Esophagus (tissue), 2 donors: ENCODE measurements at regions not wholly inside any gene's neighbourhood (a gene's known extent, or its start where the extent isn't known, plus 50 kb on each side); places are given as distances from the start of the nearest gene placed in this dataset.

Experiments used
- H3K27ac ChIP-seq, 2 donors: one replicate each; pipeline ENCODE4 v1.5.1; 2013; ENCODE audit warnings: low read depth in 2 of 2, mild to moderate bottlenecking in 2 of 2, inconsistent platforms in 1 of 2, low read length in 1 of 2, moderate library complexity in 1 of 2
- H3K27me3 ChIP-seq, 2 donors: one replicate each; pipeline ENCODE4 v1.6.1; 2013; ENCODE audit warnings: low read length in 2 of 2, control low read depth in 1 of 2, mild to moderate bottlenecking in 1 of 2; ENCODE audit not compliant: insufficient read depth in 2 of 2, control insufficient read depth in 1 of 2
- H3K36me3 ChIP-seq, 2 donors: one replicate each; pipeline ENCODE4 v1.6.1; 2013; ENCODE audit warnings: low read length in 1 of 2; ENCODE audit not compliant: control insufficient read depth in 2 of 2, insufficient read depth in 2 of 2
- H3K4me1 ChIP-seq, 2 donors: one replicate each; pipeline ENCODE4 v1.6.1; 2013; ENCODE audit warnings: low read length in 1 of 2; ENCODE audit not compliant: control insufficient read depth in 2 of 2, insufficient read depth in 2 of 2
- H3K4me3 ChIP-seq, 2 donors: one replicate each; pipeline ENCODE4 v1.5.1; 2013; ENCODE audit warnings: low read length in 2 of 2, mild to moderate bottlenecking in 2 of 2, low read depth in 1 of 2, moderate library complexity in 1 of 2
- H3K9me3 ChIP-seq, 2 donors: one replicate each; pipeline ENCODE4 v1.6.1; 2013; ENCODE audit warnings: mild to moderate bottlenecking in 2 of 2, low read depth in 1 of 2, low read length in 1 of 2, moderate library complexity in 1 of 2; ENCODE audit not compliant: control insufficient read depth in 2 of 2, insufficient read depth in 1 of 2
- WGBS, 2 donors: extraction: QIAGEN DNeasy Blood & Tissue Kit; methylation state at CpG; one replicate each; pipeline ENCODE4 v1.1.7; 2013; 5-methylcytosine and 5-hydroxymethylcytosine counted together
- donor health status: healthy with polysubstance abuse.
- donor health status: Bipolar disorder and iron deficiency.

- no peak overlapping the region for H3K27ac ChIP-seq
- 78 to 84% methylated on average over 4 of the region's 4 CpGs for WGBS, 2 donors
- no peaks in the 10 kb centered on the region for H3K9me3 ChIP-seq
- no peak overlapping the region for H3K4me3 ChIP-seq
- no peaks in the 10 kb centered on the region for H3K36me3 ChIP-seq
- H3K4me1 ChIP-seq, result no peaks in the 10 kb centered on the region
- H3K27me3 ChIP-seq, result no peaks in the 10 kb centered on the region
These were observed 74.4 kb upstream of the KLHL25 start for GRCh38 chr15:85869124-85869523.

- Histone ChIP-seq H3K27me3 (no peaks in the 10 kb centered on the region), H3K4me3 (no peak overlapping the region)
- 66 to 82% methylated on average over 10 of the region's 10 CpGs for WGBS, 2 donors
These were observed 75.7 kb upstream of the KLHL25 start for GRCh38 chr15:85870216-85871014.

GRCh38 chr15:85871545-85871944 lies 76.8 kb upstream of the KLHL25 start:
- Histone ChIP-seq H3K27me3 (no peaks in the 10 kb centered on the region), H3K4me3 (no peak overlapping the region), H3K27ac (no peak overlapping the region), H3K9me3 (no peaks in the 10 kb centered on the region), H3K36me3 (no peaks in the 10 kb centered on the region), H3K4me1 (no peaks in the 10 kb centered on the region)
- WGBS, 2 donors, result 83 to 85% methylated on average over 8 of the region's 8 CpGs

More at GRCh38 chr15:85870216-85871014, 75.7 kb upstream of the KLHL25 start:
- Histone ChIP-seq H3K9me3 (no peaks in the 10 kb centered on the region), H3K36me3 (no peaks in the 10 kb centered on the region), H3K27ac (no peak overlapping the region), H3K4me1 (no peaks in the 10 kb centered on the region)

- Histone ChIP-seq H3K27ac (no peak overlapping the region), H3K4me1 (no peaks in the 10 kb centered on the region), H3K4me3 (no peak overlapping the region), H3K27me3 (no peaks in the 10 kb centered on the region), H3K9me3 (no peaks in the 10 kb centered on the region), H3K36me3 (no peaks in the 10 kb centered on the region)
- WGBS, 2 donors, result 88 to 89% methylated on average over 5 of the region's 5 CpGs
These were observed 77.4 kb upstream of the KLHL25 start for GRCh38 chr15:85872125-85872524.

GRCh38 chr15:85874236-85874635 lies 79.5 kb upstream of the KLHL25 start:
- Histone ChIP-seq H3K4me1 (peaks cover 0 to 2% of the 10 kb centered on the region in 2 donors), H3K4me3 (no peak overlapping the region), H3K27me3 (no peaks in the 10 kb centered on the region), H3K36me3 (no peaks in the 10 kb centered on the region), H3K9me3 (no peaks in the 10 kb centered on the region), H3K27ac (no peak overlapping the region)
- WGBS, 2 donors, result 85 to 86% methylated on average over 2 of the region's 2 CpGs

- peaks cover 0 to 2% of the 10 kb centered on the region in 2 donors for H3K4me1 ChIP-seq
- no peak overlapping the region for H3K27ac ChIP-seq
- no peak overlapping the region for H3K4me3 ChIP-seq
- H3K9me3 ChIP-seq, result no peaks in the 10 kb centered on the region
- WGBS, 2 donors, result 70 to 80% methylated on average over 2 of the region's 2 CpGs
- no peaks in the 10 kb centered on the region for H3K36me3 ChIP-seq
- no peaks in the 10 kb centered on the region for H3K27me3 ChIP-seq
These were observed 81.0 kb upstream of the KLHL25 start for GRCh38 chr15:85875756-85876155.

- Histone ChIP-seq H3K9me3 (no peaks in the 10 kb centered on the region), H3K36me3 (no peaks in the 10 kb centered on the region), H3K4me3 (no peak overlapping the region), H3K27ac (no peak overlapping the region), H3K4me1 (peaks cover 0 to 2% of the 10 kb centered on the region in 2 donors), H3K27me3 (no peaks in the 10 kb centered on the region)
- WGBS, 2 donors, result 10 to 12% methylated on average over 3 of the region's 3 CpGs
These were observed 84.1 kb upstream of the KLHL25 start for GRCh38 chr15:85878828-85879225.

- no peak overlapping the region for H3K27ac ChIP-seq
These were observed 84.8 kb upstream of the KLHL25 start for GRCh38 chr15:85879334-85880163.

GRCh38 chr15:85880501-85881190 lies 85.9 kb upstream of the KLHL25 start:
- Histone ChIP-seq H3K4me1 (peaks cover 0 to 2% of the 10 kb centered on the region in 2 donors), H3K27me3 (no peaks in the 10 kb centered on the region), H3K4me3 (no peak overlapping the region), H3K36me3 (no peaks in the 10 kb centered on the region), H3K27ac (no peak overlapping the region), H3K9me3 (no peaks in the 10 kb centered on the region)
- 56 to 69% methylated on average over 7 of the region's 7 CpGs for WGBS, 2 donors

More at GRCh38 chr15:85879334-85880163, 84.8 kb upstream of the KLHL25 start:
- Histone ChIP-seq H3K4me3 (no peak overlapping the region), H3K4me1 (peaks cover 0 to 2% of the 10 kb centered on the region in 2 donors), H3K27me3 (no peaks in the 10 kb centered on the region), H3K36me3 (no peaks in the 10 kb centered on the region), H3K9me3 (no peaks in the 10 kb centered on the region)
- 62 to 64% methylated on average over 20 of the region's 20 CpGs for WGBS, 2 donors
